Keratinocyte (primary cell): ENCODE measurements at regions not wholly inside any gene's neighbourhood (a gene's known extent, or its start where the extent isn't known, plus 50 kb on each side); places are given as distances from the start of the nearest gene placed in this dataset.

ENCODE experiments used
- DNase-seq: peaks from one replicate; pipeline ENCODE4 v3.0.0-alpha.2; 2011; ENCODE audit warnings: low read depth, missing footprints, low spot score
- FAIRE-seq: peaks from 2 replicates; lab custom pipeline; 2011; peaks lifted over from hg19 to GRCh38; lab: Jason Lieb, UNC
- H2AFZ ChIP-seq: 2 replicates; pipeline ENCODE4 v1.6.0; 2012; ENCODE audit warnings: low read length, control low read depth, inconsistent platforms; ENCODE audit not compliant: control insufficient read depth
- H3K27ac ChIP-seq: 2 replicates; pipeline ENCODE4 v1.5.1; 2011; ENCODE audit warnings: low read length; ENCODE audit not compliant: control insufficient read depth, insufficient read depth
- H3K27me3 ChIP-seq: 3 replicates; pipeline ENCODE4 v1.6.0; 2011; ENCODE audit warnings: low read length; ENCODE audit not compliant: control insufficient read depth, insufficient read depth; ENCODE audit errors: extremely low read depth
- H3K36me3 ChIP-seq, 2 experiments: 2 replicates in 1 of 2; 3 replicates in 1 of 2; pipeline ENCODE4 v1.5.1; 2011; ENCODE audit warnings: low read length in 2 of 2, mild to moderate bottlenecking in 1 of 2; ENCODE audit not compliant: control insufficient read depth in 2 of 2, insufficient read depth in 2 of 2; ENCODE audit errors: extremely low read depth in 1 of 2
- H3K4me1 ChIP-seq: 3 replicates; pipeline ENCODE4 v1.5.1; 2011; ENCODE audit warnings: low read length; ENCODE audit not compliant: control insufficient read depth, insufficient read depth; ENCODE audit errors: extremely low read depth
- H3K4me2 ChIP-seq: 3 replicates; pipeline ENCODE4 v1.6.0; 2011; ENCODE audit warnings: low read depth, low read length; ENCODE audit not compliant: control insufficient read depth, insufficient read depth; ENCODE audit errors: extremely low read depth
- H3K4me3 ChIP-seq, 3 experiments: fragments of 200-600 bp in 1 of 3; sonication (generic) in 1 of 3; 2 replicates in 2 of 3; 3 replicates in 1 of 3; pipeline ENCODE4 v1.5.1; 2011 to 2016; ENCODE audit warnings: low read length in 3 of 3, mild to moderate bottlenecking in 3 of 3, control low read depth in 2 of 3, inconsistent platforms in 1 of 3, low read depth in 1 of 3, mixed read lengths in 1 of 3, mixed run types in 1 of 3, moderate library complexity in 1 of 3; ENCODE audit not compliant: control insufficient read depth in 2 of 3, insufficient read depth in 2 of 3; ENCODE audit errors: extremely low read depth in 1 of 3
- H3K79me2 ChIP-seq: 2 replicates; pipeline ENCODE4 v1.6.0; 2012; ENCODE audit warnings: low read length; ENCODE audit not compliant: control insufficient read depth, insufficient read depth
- H3K9ac ChIP-seq: 3 replicates; pipeline ENCODE4 v1.6.0; 2011; ENCODE audit warnings: low read length; ENCODE audit not compliant: control insufficient read depth, insufficient read depth; ENCODE audit errors: extremely low read depth
- H3K9me1 ChIP-seq: 3 replicates; pipeline ENCODE4 v1.6.0; 2011; ENCODE audit warnings: low read length; ENCODE audit not compliant: control insufficient read depth, insufficient read depth; ENCODE audit errors: extremely low read depth
- H3K9me3 ChIP-seq: 2 replicates; pipeline ENCODE4 v1.5.1; 2012; ENCODE audit warnings: low read depth, low read length; ENCODE audit not compliant: control insufficient read depth
- H4K20me1 ChIP-seq: 3 replicates; pipeline ENCODE4 v1.6.0; 2011; ENCODE audit warnings: low read length; ENCODE audit not compliant: control insufficient read depth, insufficient read depth; ENCODE audit errors: extremely low read depth
- CTCF ChIP-seq, 3 experiments: IDR thresholded peaks in 1 of 3; conservative IDR thresholded peaks in 1 of 3; optimal IDR thresholded peaks in 1 of 3; 2 replicates in 2 of 3; 3 replicates in 1 of 3; pipeline versions ENCODE3 to v1.5.1; 2011; ENCODE audit warnings: low read length in 3 of 3, mild to moderate bottlenecking in 3 of 3, moderate library complexity in 2 of 3, control low read depth in 1 of 3, inconsistent platforms in 1 of 3; ENCODE audit not compliant: insufficient read depth in 2 of 3; ENCODE audit errors: extremely low read depth in 1 of 3
- EZH2 ChIP-seq: IDR thresholded peaks from one replicate; pipeline ENCODE4 v1.6.1; 2012; ENCODE audit warnings: inconsistent platforms, mild to moderate bottlenecking, low read length, moderate library complexity
- dilution Hi-C: fragments of 300-500 bp; cut with MboI; formaldehyde crosslinking; loops from one replicate; pipeline ENCODE4 v1.7.0; 2020; ENCODE audit warnings: low sequenced_read_pairs; ENCODE audit not compliant: extremely low pct_ligation_motif_present

DNA sequence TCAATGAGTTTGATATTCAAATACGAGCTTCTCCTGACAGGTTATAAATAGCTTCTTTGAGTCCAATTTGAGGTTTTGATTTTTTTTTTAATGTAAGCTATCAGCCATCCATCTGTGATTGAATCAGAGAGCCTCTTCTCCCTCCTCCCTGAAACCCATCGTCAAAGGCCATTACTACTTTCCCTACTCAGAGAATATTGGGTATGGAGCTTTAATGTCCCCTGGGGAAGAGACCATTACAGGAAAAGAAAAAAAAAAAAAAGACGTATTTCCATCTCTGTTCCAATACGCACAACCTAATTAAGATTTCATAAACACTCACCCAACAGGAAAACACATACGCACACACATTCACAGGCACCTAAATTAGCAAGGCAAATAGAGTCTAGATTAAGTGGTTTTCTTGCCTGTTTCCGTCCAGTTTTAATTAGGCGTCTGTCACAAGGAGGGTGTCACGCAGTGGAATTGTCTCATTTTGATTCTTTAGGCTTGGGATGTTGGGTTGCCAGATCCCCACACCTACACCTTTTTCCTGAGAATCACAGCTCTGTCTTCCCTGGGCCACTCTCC, 194.3 kb upstream of the RPL38 start:
- no peak for TF ChIP-seq EZH2
- no peak for TF ChIP-seq CTCF (optimal IDR thresholded peaks at IDR 0.05 in 1 of 3, IDR thresholded peaks at IDR 0.05 in 1 of 3, conservative IDR thresholded peaks at IDR 0.05 in 1 of 3; ENCODE audit: extremely low read depth in 1 of 3, insufficient read depth in 2 of 3, low read length in 3 of 3)
- FAIRE-seq (no peak), DNase-seq (no peak)
- Histone ChIP-seq H2AFZ (no peak overlapping the region), H3K9me1 (no peaks in the 10 kb centered on the region), H3K9ac (no peak overlapping the region), H4K20me1 (no peaks in the 10 kb centered on the region), H3K4me2 (no peak overlapping the region), H3K27me3 (peaks cover 22% of the 10 kb centered on the region), H3K9me3 (no peaks in the 10 kb centered on the region), H3K27ac (no peak overlapping the region), H3K4me1 (no peaks in the 10 kb centered on the region), H3K4me3 (no peak overlapping the region), H3K36me3 (no peaks in the 10 kb centered on the region), H3K79me2 (no peaks in the 10 kb centered on the region)
- dilution Hi-C loops, result no loop called here

GRCh38 chr17:74010903-74011302, 192.6 kb upstream of the RPL38 start:
- Histone ChIP-seq H3K27ac (no peak overlapping the region), H3K9me3 (no peaks in the 10 kb centered on the region), H3K9ac (no peak overlapping the region), H4K20me1 (no peaks in the 10 kb centered on the region), H3K4me3 (no peak overlapping the region), H3K9me1 (no peaks in the 10 kb centered on the region), H3K36me3 (no peaks in the 10 kb centered on the region), H3K4me2 (no peak overlapping the region), H2AFZ (no peak overlapping the region), H3K27me3 (peaks cover 15% of the 10 kb centered on the region), H3K4me1 (no peaks in the 10 kb centered on the region), H3K79me2 (no peaks in the 10 kb centered on the region)
- DNase-seq, result no peak
- dilution Hi-C loops, result no loop called here
- TF ChIP-seq CTCF (optimal IDR thresholded peaks at IDR 0.05 in 1 of 3, IDR thresholded peaks at IDR 0.05 in 1 of 3, conservative IDR thresholded peaks at IDR 0.05 in 1 of 3; ENCODE audit: extremely low read depth in 1 of 3, insufficient read depth in 2 of 3, low read length in 3 of 3) (no peak), EZH2 (no peak)
- FAIRE-seq, result no peak
